IMR-90 (cell line): ENCODE measurements at regions not wholly inside any gene's neighbourhood (a gene's known extent, or its start where the extent isn't known, plus 50 kb on each side); places are given as distances from the start of the nearest gene placed in this dataset.

Source experiments
- ATAC-seq: fragments of 200-7000 bp; cut with Tn5 transposase; 2 replicates; pipeline ENCODE4 v1.9.1; 2020; ENCODE audit warnings: low read depth, mild to moderate bottlenecking, moderate library complexity
- BruUV-seq: library from RNA; stranded (reverse); fragments of 400-500 nt; replicated peaks from 2 replicates; lab custom pipeline; 2021; lab: Mats Ljungman, UMichigan
- CTCF ChIA-PET: fragments of 300-600 bp; formaldehyde crosslinking; extraction: SDS; loops from one replicate; lab custom pipeline; 2021; ENCODE audit warnings: antibody characterized with exemption; lab: Yijun Ruan, JAX
- POLR2A ChIA-PET: fragments of 300-600 bp; sonication (Branson Sonifier 250); formaldehyde crosslinking; loops from one replicate; lab custom pipeline; 2022; ENCODE audit warnings: antibody characterized with exemption; ENCODE audit not compliant: unreplicated experiment; lab: Charles Lee
- DNase-seq: peaks from one replicate; pipeline ENCODE4 v3.0.0; 2013
- H2AFZ ChIP-seq: replicated peaks from 2 replicates; pipeline ENCODE3; 2013; ENCODE audit warnings: low read length, mild to moderate bottlenecking; ENCODE audit not compliant: poor library complexity
- H2AK5ac ChIP-seq: 2 replicates; pipeline ENCODE4 v1.6.1; 2013; ENCODE audit warnings: low read depth, low read length, inconsistent platforms
- H2AK9ac ChIP-seq: replicated peaks from 2 replicates; pipeline ENCODE3; 2013; ENCODE audit warnings: mild to moderate bottlenecking, low read depth, low read length, moderate library complexity; ENCODE audit not compliant: poor library complexity
- H2BK120ac ChIP-seq: 2 replicates; pipeline ENCODE4 v1.6.1; 2013; ENCODE audit warnings: low read depth, low read length, inconsistent platforms
- H2BK15ac ChIP-seq: 3 replicates; pipeline ENCODE4 v1.6.1; 2013; ENCODE audit warnings: low read depth, low read length, inconsistent platforms
- H2BK20ac ChIP-seq: 2 replicates; pipeline ENCODE4 v1.6.1; 2013; ENCODE audit warnings: low read depth, mild to moderate bottlenecking, inconsistent platforms, low read length, moderate library complexity
- H2BK5ac ChIP-seq: 2 replicates; pipeline ENCODE4 v1.6.1; 2013; ENCODE audit warnings: mild to moderate bottlenecking, low read depth, low read length, inconsistent platforms; ENCODE audit not compliant: poor library complexity, severe bottlenecking
- H3K14ac ChIP-seq: replicated peaks from 2 replicates; pipeline ENCODE4 v1.6.1; 2013; ENCODE audit warnings: low read depth, low read length, inconsistent platforms
- H3K18ac ChIP-seq: 2 replicates; pipeline ENCODE4 v1.6.1; 2013; ENCODE audit warnings: low read depth, low read length, control low read depth
- H3K23ac ChIP-seq: 2 replicates; pipeline ENCODE4 v1.6.1; 2013; ENCODE audit warnings: low read depth, low read length, inconsistent platforms
- H3K27ac ChIP-seq: 2 replicates; pipeline ENCODE4 v1.5.1; 2013; ENCODE audit warnings: mild to moderate bottlenecking, control low read depth, low read length; ENCODE audit not compliant: insufficient read depth
- H3K27me3 ChIP-seq: 2 replicates; pipeline ENCODE4 v1.6.1; 2013; ENCODE audit warnings: low read length; ENCODE audit not compliant: control insufficient read depth, insufficient read depth
- H3K36me3 ChIP-seq: 2 replicates; pipeline ENCODE4 v1.6.1; 2013; ENCODE audit warnings: low read length, mixed read lengths; ENCODE audit not compliant: control insufficient read depth, insufficient read depth
- H3K4ac ChIP-seq: 2 replicates; pipeline ENCODE4 v1.6.1; 2013; ENCODE audit warnings: low read depth, low read length, inconsistent platforms
- H3K4me1 ChIP-seq: 2 replicates; pipeline ENCODE4 v1.6.1; 2013; ENCODE audit warnings: low read length, mixed read lengths; ENCODE audit not compliant: control insufficient read depth, insufficient read depth
- H3K4me2 ChIP-seq: 2 replicates; pipeline ENCODE4 v1.6.1; 2013; ENCODE audit warnings: low read depth, mild to moderate bottlenecking, control low read depth, low read length, moderate library complexity
- H3K4me3 ChIP-seq: 2 replicates; pipeline ENCODE4 v1.5.1; 2013; ENCODE audit warnings: low read depth, mild to moderate bottlenecking, control low read depth, low read length, moderate library complexity; ENCODE audit not compliant: insufficient read depth
- H3K56ac ChIP-seq: 2 replicates; pipeline ENCODE4 v1.6.1; 2013; ENCODE audit warnings: low read length, inconsistent platforms; ENCODE audit not compliant: insufficient read depth; ENCODE audit errors: extremely low read depth
- H3K79me1 ChIP-seq, 2 experiments: 2 replicates each; pipeline ENCODE4 v1.6.1; 2013; ENCODE audit warnings: low read length in 2 of 2, inconsistent platforms in 1 of 2, low read depth in 1 of 2
- H3K9ac ChIP-seq: 2 replicates; pipeline ENCODE4 v1.6.1; 2013; ENCODE audit warnings: low read depth, low read length, control low read depth
- H3K9me1 ChIP-seq: 2 replicates; pipeline ENCODE4 v1.6.1; 2013; ENCODE audit warnings: low read length, inconsistent platforms; ENCODE audit not compliant: insufficient read depth
- H3K9me3 ChIP-seq: 2 replicates; pipeline ENCODE4 v1.6.1; 2013; ENCODE audit warnings: low read length; ENCODE audit not compliant: control insufficient read depth, insufficient read depth
- H4K20me1 ChIP-seq: 2 replicates; pipeline ENCODE4 v1.6.1; 2013; ENCODE audit warnings: low read length, inconsistent platforms; ENCODE audit not compliant: insufficient read depth
- H4K5ac ChIP-seq: 2 replicates; pipeline ENCODE4 v1.6.1; 2013; ENCODE audit warnings: mild to moderate bottlenecking, low read depth, low read length, control low read depth
- H4K8ac ChIP-seq, 2 experiments: 2 replicates each; pipeline ENCODE4 v1.6.1; 2013; ENCODE audit warnings: low read depth in 2 of 2, low read length in 2 of 2, control low read depth in 1 of 2, inconsistent platforms in 1 of 2
- H4K91ac ChIP-seq: 2 replicates; pipeline ENCODE4 v1.6.1; 2013; ENCODE audit warnings: low read depth, low read length, inconsistent platforms; ENCODE audit not compliant: insufficient read depth
- CTCF ChIP-seq: conservative IDR thresholded peaks from 2 replicates; pipeline ENCODE4 v1.5.1; 2012; ENCODE audit warnings: mild to moderate bottlenecking, low read depth, low read length, improper control_type of control experiment
- ELK1 ChIP-seq: fragments of 150-350 bp; IDR thresholded peaks from 2 replicates; pipeline ENCODE4 v1.6.1; 2016; ENCODE audit warnings: low read depth, mild to moderate bottlenecking, low read length, moderate library complexity, borderline replicate concordance
- RAD21 ChIP-seq: IDR thresholded peaks from 2 replicates; pipeline ENCODE4 v1.6.1; 2012; ENCODE audit warnings: low read length, improper control_type of control experiment
- RCOR1 ChIP-seq: IDR thresholded peaks from 2 replicates; pipeline ENCODE4 v1.6.1; 2012; ENCODE audit warnings: mild to moderate bottlenecking, low read length, improper control_type of control experiment; ENCODE audit not compliant: insufficient replicate concordance
- WGBS, 2 experiments: methylation state at CpG; one replicate each; pipeline versions ENCODE4 v1.1.5 to v1.1.7; 2013; ENCODE audit warnings: missing lambda C conversion rate in 2 of 2; ENCODE audit not compliant: insufficient read length in 1 of 2; ENCODE audit errors: extremely low coverage in 2 of 2; 5-methylcytosine and 5-hydroxymethylcytosine counted together
- dilution Hi-C: fragments of 300-500 bp; cut with HindIII; formaldehyde crosslinking; loops from one replicate; pipeline ENCODE4 v1.14.3; 2018; ENCODE audit warnings: low sequenced_read_pairs; ENCODE audit not compliant: unreplicated experiment
- in situ Hi-C: fragments of 300-500 bp; cut with MboI; formaldehyde crosslinking; loops from 3 replicates; pipeline ENCODE4 v1.14.3; 2019; ENCODE audit warnings: low sequenced_read_pairs, inconsistent platforms, mixed read lengths
- intact Hi-C: fragments of 100-400 bp; cut with micrococcal nuclease; formaldehyde crosslinking; loops from 2 replicates; pipeline ENCODE4 v1.10.0; 2022

GRCh38 chr5:129399069-129399468, 61.0 kb upstream of the ADAMTS19 start:
- Histone ChIP-seq H3K27me3 (no peaks in the 10 kb centered on the region), H3K18ac (no peak overlapping the region), H2AFZ (no peak overlapping the region), H4K91ac (no peak overlapping the region), H3K27ac (no peak overlapping the region), H3K14ac (no peak overlapping the region), H2AK5ac (no peak overlapping the region), H4K8ac (no peak overlapping the region), H4K5ac (no peak overlapping the region), H2BK15ac (no peak overlapping the region), H2AK9ac (no peak overlapping the region), H2BK20ac (no peak overlapping the region), H3K4me1 (no peaks in the 10 kb centered on the region), H3K4me3 (no peak overlapping the region), H2BK5ac (no peak overlapping the region), H3K4ac (no peak overlapping the region), H3K36me3 (no peaks in the 10 kb centered on the region), H2BK120ac (no peak overlapping the region), H3K56ac (no peak overlapping the region), H3K9me1 (no peaks in the 10 kb centered on the region), H3K79me1 (no peaks in the 10 kb centered on the region), H4K20me1 (no peaks in the 10 kb centered on the region), H3K9ac (no peak overlapping the region), H3K9me3 (no peaks in the 10 kb centered on the region), H3K4me2 (no peak overlapping the region), H3K23ac (no peak overlapping the region)
- in situ Hi-C loops (no loop called here), dilution Hi-C loops (no loop called here), intact Hi-C loops (loop anchor here (2.0 kb wide), 1 partner anchor 62 kb away; the partner anchor contains the start of gene ADAMTS19)
- CTCF ChIA-PET: interaction anchor here (2.0 kb wide), 1 partner anchor 12 kb away, joined by 8 read pairs; no protein-coding TSS in a partner anchor
- POLR2A ChIA-PET: no interaction called here
- DNase-seq: no peak
- BruUV-seq: no TSS peak
- no peak for ATAC-seq
- no peak for TF ChIP-seq RAD21
- TF ChIP-seq CTCF: no peak
- no peak for TF ChIP-seq ELK1
- TF ChIP-seq RCOR1: no peak
- WGBS, 2 experiments: no CpG with 5 or more reads among the region's 2 CpGs
